PC-9 (cell line): ENCODE measurements at regions not wholly inside any gene's neighbourhood (a gene's known extent, or its start where the extent isn't known, plus 50 kb on each side); places are given as distances from the start of the nearest gene placed in this dataset.

Experiments used
- EZH2 ChIP-seq: fragments of 200-600 bp; sonication (generic); IDR thresholded peaks from 2 replicates; pipeline ENCODE4 v1.8.0; 2017; ENCODE audit warnings: antibody characterized with exemption, low read depth
- TF ChIP-seq, protein P1 (sequence below): fragments of 200-600 bp; sonication (generic); conservative IDR thresholded peaks from 2 replicates; pipeline ENCODE4 v1.6.1; 2017; ENCODE audit warnings: mixed run types, antibody characterized with exemption, mild to moderate bottlenecking, moderate library complexity

DNA sequence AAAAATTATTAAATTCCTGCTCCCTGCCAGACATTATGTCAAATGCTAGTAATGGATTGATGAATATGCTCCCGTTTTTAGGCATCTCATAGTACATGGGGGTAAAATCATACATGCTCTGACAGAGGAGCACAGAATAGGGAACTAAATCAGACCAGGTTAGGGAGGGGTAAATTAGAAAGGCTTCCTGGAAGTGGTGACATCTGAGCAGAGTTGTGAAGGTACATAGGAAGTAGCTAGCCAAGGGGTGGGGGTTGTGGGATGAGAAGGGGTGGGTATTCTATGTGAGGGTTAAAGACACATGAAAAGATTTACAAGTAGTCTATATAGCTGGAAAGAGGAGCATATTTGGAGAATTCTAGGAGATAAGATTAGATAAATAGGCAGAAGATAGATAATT lies 171.7 kb upstream of the FBXO33 start:
- TF ChIP-seq, protein P1, sequence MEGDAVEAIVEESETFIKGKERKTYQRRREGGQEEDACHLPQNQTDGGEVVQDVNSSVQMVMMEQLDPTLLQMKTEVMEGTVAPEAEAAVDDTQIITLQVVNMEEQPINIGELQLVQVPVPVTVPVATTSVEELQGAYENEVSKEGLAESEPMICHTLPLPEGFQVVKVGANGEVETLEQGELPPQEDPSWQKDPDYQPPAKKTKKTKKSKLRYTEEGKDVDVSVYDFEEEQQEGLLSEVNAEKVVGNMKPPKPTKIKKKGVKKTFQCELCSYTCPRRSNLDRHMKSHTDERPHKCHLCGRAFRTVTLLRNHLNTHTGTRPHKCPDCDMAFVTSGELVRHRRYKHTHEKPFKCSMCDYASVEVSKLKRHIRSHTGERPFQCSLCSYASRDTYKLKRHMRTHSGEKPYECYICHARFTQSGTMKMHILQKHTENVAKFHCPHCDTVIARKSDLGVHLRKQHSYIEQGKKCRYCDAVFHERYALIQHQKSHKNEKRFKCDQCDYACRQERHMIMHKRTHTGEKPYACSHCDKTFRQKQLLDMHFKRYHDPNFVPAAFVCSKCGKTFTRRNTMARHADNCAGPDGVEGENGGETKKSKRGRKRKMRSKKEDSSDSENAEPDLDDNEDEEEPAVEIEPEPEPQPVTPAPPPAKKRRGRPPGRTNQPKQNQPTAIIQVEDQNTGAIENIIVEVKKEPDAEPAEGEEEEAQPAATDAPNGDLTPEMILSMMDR: no peak
- TF ChIP-seq EZH2: no peak
